Spleen (tissue), 7 donors: ENCODE measurements at regions not wholly inside any gene's neighbourhood (a gene's known extent, or its start where the extent isn't known, plus 50 kb on each side); places are given as distances from the start of the nearest gene placed in this dataset.

Source experiments
- POLR2A ChIP-seq, 3 donors: fragments of 450-650 bp; IDR thresholded peaks; one replicate each; pipeline ENCODE4 v1.5.1; 2017; ENCODE audit warnings: antibody characterized with exemption in 3 of 3, mild to moderate bottlenecking in 1 of 3
- POLR2AphosphoS5 ChIP-seq, 3 donors: sonication (generic); formaldehyde crosslinking; IDR thresholded peaks; one replicate each; pipeline ENCODE4 v1.5.1; 2017; ENCODE audit warnings: antibody characterized with exemption in 3 of 3
- TF ChIP-seq, protein P1 (sequence below), 11 experiments: fragments of 200-600 bp in 7 of 11; fragments of 450-650 bp in 4 of 11; sonication (generic) in 4 of 11; IDR thresholded peaks in 8 of 11; conservative IDR thresholded peaks in 3 of 11; 1 replicate in 7 of 11; 2 replicates in 4 of 11; pipeline versions ENCODE4 v1.4.0 to v1.8.0; 2016 to 2021; ENCODE audit warnings: antibody characterized with exemption in 11 of 11, inconsistent platforms in 4 of 11, mild to moderate bottlenecking in 1 of 11
- donor health status: DM: no; HTN: no; CAD: no; lungs with moderate emphysema.
- donor health status: DM: no; HTN: no; CAD: no.
- donor health status: DM: no; HTN: no; CAD: no.

DNA sequence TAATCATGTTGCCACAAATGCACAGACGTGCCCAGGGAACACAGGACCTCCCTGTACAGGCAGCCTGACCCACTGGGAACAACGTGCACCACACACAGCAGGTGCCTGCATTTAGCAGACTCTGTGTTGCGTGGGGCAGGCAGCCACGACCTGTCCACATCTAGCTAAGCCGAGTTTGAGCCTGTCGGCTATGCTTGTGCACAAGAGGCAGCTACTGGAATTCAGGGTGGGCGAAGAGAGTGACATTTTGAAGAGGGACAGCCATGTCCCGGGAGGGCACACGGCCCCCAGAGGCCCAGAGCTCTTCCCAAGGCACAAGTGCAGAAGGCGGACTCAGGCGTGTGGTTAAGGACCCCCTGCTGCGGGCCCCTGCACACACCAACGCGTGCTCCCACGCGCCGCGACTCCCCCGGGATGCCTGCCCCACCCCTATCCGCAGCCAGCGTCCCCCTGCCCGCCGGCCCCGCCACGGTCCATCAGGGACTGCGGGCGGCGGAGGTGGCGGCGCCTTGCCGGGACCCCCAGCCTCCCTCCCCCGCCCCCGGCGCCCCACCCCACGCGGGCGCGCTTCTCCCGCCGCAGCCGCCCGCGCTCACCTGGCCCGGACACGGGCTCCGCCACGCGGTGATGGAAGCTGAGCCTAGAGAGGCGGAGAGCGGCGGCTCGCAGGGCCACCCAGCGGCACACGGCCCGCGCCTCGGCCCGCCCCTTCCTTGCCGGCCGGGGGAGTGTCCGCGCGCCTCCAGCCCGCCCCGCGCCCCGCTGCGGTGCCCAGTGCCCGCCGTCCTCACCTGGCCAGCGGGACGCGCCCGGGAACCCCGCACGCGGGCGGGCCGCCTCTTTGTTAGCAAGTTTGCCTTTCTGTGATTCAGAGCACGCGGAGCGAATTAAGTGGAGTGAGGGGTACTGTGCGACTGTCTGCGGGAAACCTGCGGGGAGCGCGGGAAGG lies 125.3 kb upstream of the PRMT8 start:
- no peak for TF ChIP-seq POLR2A (IDR thresholded peaks at IDR 0.05)
- TF ChIP-seq, protein P1, sequence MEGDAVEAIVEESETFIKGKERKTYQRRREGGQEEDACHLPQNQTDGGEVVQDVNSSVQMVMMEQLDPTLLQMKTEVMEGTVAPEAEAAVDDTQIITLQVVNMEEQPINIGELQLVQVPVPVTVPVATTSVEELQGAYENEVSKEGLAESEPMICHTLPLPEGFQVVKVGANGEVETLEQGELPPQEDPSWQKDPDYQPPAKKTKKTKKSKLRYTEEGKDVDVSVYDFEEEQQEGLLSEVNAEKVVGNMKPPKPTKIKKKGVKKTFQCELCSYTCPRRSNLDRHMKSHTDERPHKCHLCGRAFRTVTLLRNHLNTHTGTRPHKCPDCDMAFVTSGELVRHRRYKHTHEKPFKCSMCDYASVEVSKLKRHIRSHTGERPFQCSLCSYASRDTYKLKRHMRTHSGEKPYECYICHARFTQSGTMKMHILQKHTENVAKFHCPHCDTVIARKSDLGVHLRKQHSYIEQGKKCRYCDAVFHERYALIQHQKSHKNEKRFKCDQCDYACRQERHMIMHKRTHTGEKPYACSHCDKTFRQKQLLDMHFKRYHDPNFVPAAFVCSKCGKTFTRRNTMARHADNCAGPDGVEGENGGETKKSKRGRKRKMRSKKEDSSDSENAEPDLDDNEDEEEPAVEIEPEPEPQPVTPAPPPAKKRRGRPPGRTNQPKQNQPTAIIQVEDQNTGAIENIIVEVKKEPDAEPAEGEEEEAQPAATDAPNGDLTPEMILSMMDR (IDR thresholded peaks at IDR 0.05 in 8 of 11, conservative IDR thresholded peaks at IDR 0.05 in 3 of 11): no peak
- TF ChIP-seq POLR2AphosphoS5 (IDR thresholded peaks at IDR 0.05): no peak
